ENCODE measurements at regions not wholly inside any gene's neighbourhood (a gene's known extent, or its start where the extent isn't known, plus 50 kb on each side); places are given as distances from the start of the nearest gene placed in this dataset.
"Not testable (repeated sequence)": the region's sequence is repeated elsewhere in the genome, so short reads cannot be mapped to it uniquely, and the experiment has no call there.

DNA sequence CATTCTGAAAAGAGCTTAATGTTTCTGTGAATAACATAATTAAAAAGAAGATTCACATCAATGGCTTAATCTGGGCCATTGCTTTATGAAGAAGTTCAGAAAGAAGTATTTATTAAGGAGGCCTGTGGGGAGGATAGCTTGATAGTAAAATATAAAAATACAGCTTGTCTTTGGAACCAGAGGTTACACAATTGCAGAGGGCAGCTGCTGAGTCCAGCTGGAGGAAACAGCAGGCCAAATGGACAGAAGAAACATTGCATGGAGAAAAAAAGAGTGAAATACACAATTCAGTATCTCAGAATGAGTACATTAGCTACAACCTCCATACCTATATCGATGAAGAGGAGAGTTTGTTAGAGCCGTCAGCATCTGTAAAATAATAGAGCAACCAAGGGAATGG is 148.0 kb upstream of the NPY2R start:
- DNase-seq (no peak), ATAC-seq (peak in 4 of 8 donors; percentile 47 to 76 (median 58))
- no peak overlapping the region for H3K4me3 ChIP-seq
- H3K4me1 ChIP-seq, result no peaks in the 10 kb centered on the region
- H3K9me3 ChIP-seq, result no peaks in the 10 kb centered on the region
- TF ChIP-seq, protein P1, sequence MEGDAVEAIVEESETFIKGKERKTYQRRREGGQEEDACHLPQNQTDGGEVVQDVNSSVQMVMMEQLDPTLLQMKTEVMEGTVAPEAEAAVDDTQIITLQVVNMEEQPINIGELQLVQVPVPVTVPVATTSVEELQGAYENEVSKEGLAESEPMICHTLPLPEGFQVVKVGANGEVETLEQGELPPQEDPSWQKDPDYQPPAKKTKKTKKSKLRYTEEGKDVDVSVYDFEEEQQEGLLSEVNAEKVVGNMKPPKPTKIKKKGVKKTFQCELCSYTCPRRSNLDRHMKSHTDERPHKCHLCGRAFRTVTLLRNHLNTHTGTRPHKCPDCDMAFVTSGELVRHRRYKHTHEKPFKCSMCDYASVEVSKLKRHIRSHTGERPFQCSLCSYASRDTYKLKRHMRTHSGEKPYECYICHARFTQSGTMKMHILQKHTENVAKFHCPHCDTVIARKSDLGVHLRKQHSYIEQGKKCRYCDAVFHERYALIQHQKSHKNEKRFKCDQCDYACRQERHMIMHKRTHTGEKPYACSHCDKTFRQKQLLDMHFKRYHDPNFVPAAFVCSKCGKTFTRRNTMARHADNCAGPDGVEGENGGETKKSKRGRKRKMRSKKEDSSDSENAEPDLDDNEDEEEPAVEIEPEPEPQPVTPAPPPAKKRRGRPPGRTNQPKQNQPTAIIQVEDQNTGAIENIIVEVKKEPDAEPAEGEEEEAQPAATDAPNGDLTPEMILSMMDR (IDR thresholded peaks at IDR 0.05), result no peak
- intact Hi-C loops (cut with DNase I), result no loop called here
- WGBS, 2 donors, result 69 to 88% methylated on average over 2 of the region's 2 CpGs
- no peaks in the 10 kb centered on the region for H3K27me3 ChIP-seq
- peak overlapping the region in 2 of 10 donors; percentile 17 to 39 for H3K27ac ChIP-seq
- H3K36me3 ChIP-seq, result no peaks in the 10 kb centered on the region

DNA sequence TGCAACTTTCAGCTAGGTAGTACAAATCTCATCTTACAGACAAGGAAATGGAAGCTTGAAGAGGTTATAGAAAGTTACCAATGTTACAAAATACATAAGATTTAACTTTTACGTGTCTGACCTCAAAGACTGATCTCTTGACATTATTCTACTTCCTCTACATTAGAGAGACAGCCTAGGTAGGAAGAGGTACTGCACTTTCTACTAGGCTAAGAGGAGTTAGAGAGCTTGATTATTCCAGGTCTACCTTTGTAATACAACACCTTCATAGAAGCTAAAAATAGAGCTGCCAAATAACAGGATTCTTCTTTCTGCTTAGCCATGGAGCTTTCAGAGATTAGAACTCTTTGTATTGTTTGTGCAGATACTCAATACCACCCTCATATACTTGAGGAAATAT is 147.6 kb upstream of the NPY2R start:
- TF ChIP-seq, protein P1 (IDR thresholded peaks at IDR 0.05), result no peak

DNA sequence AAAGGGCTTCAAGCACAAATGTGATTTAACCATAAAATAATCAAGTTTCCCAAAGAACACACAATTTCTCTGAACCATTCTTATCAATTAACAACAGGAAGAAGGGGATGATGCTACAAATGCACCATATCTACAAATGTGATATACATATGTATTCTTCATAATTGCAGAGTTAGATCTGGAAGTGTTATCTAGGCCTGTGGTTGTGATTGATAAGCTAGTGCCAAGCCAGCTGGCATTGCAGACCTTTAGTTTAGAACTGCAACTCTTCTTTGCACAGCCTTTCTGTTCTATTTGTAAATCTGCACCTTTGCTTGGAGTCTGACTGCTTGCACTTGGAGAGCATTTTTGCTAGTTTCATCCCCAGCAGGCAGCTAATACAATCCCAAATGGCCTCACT is 145.5 kb upstream of the NPY2R start:
- intact Hi-C loops (cut with DNase I), result no loop called here
- H3K4me3 ChIP-seq, result no peak overlapping the region
- TF ChIP-seq, protein P1 (IDR thresholded peaks at IDR 0.05), result no peak

More for the DNA sequence above, 147.6 kb upstream of the NPY2R start:
- 68 to 74% methylated on average over 1 of the region's 1 CpG for WGBS, 2 donors
- Histone ChIP-seq H3K4me1 (no peaks in the 10 kb centered on the region), H3K9me3 (no peaks in the 10 kb centered on the region), H3K27me3 (no peaks in the 10 kb centered on the region), H3K36me3 (no peaks in the 10 kb centered on the region), H3K4me3 (no peak overlapping the region), H3K27ac (no peak overlapping the region)
- DNase-seq, result no peak
- ATAC-seq, result no peak
- intact Hi-C loops (cut with DNase I), result no loop called here

DNA sequence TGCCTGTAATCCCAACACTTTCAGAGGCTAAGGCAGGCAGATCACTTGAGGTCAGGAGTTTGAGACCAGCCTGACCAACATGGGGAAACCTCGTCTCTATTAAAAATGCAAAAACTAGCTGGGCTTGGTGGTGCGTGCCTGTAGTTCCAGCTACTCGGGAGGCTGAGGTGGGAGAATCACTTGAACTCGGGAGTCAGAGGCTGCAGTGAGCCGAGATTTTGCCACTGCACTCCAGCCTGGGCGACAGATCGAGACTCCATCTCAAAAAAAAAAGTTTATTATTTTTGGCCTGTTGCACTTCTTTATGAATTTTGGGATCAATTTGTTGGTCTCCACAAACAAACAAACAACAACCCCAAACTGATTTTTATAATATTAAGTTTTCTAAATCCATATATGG is 143.5 kb upstream of the NPY2R start:
- H3K27me3 ChIP-seq; H3K4me3 ChIP-seq; DNase-seq; H3K9me3 ChIP-seq; H3K4me1 ChIP-seq; intact Hi-C loops (cut with DNase I); H3K27ac ChIP-seq; H3K36me3 ChIP-seq; ATAC-seq: not testable (repeated sequence)
- 83 to 88% methylated on average over 7 of the region's 7 CpGs for WGBS, 2 donors

More for the DNA sequence above, 145.5 kb upstream of the NPY2R start:
- Histone ChIP-seq H3K27me3 (no peaks in the 10 kb centered on the region), H3K36me3 (no peaks in the 10 kb centered on the region), H3K4me1 (no peaks in the 10 kb centered on the region), H3K27ac (no peak overlapping the region), H3K9me3 (no peaks in the 10 kb centered on the region)
- no peak for DNase-seq
- no peak for ATAC-seq

DNA sequence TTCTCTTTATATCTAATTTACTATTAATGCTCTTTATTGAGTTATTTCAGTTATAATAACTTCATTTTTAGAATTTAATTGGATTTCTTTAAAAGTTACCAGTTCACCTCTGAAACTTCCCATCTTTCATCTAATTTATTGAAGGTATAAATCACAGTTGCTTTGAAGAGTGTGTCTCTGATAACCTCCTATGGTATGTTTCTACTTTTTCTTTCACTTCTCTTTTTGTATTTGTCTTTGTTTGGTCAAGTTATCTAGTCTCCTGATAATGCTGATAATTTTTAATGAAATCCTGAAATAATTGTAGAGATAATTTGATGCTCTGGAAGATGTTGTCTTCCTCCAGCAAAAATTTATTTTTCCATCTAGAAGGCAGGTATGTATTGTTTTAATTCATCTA is 141.6 kb upstream of the NPY2R start:
- no peaks in the 10 kb centered on the region for H3K9me3 ChIP-seq
- intact Hi-C loops (cut with DNase I), result no loop called here
- DNase-seq, result no peak
- no peaks in the 10 kb centered on the region for H3K36me3 ChIP-seq
- H3K4me1 ChIP-seq, result no peaks in the 10 kb centered on the region
- no peak for ATAC-seq
- TF ChIP-seq, protein P1 (IDR thresholded peaks at IDR 0.05), result no peak
- H3K27me3 ChIP-seq, result no peaks in the 10 kb centered on the region
- no peak overlapping the region for H3K27ac ChIP-seq
- H3K4me3 ChIP-seq, result no peak overlapping the region
